HUES64 (cell line): ENCODE measurements at regions not wholly inside any gene's neighbourhood (a gene's known extent, or its start where the extent isn't known, plus 50 kb on each side); places are given as distances from the start of the nearest gene placed in this dataset.

Source experiments
- H3K27ac ChIP-seq: 2 replicates; pipeline ENCODE4 v1.7.0; 2013; ENCODE audit warnings: low read depth, low read length, inconsistent platforms
- H3K27me3 ChIP-seq: 2 replicates; pipeline ENCODE4 v1.6.1; 2013; ENCODE audit warnings: mild to moderate bottlenecking, low read length; ENCODE audit not compliant: insufficient read depth
- H3K36me3 ChIP-seq: 2 replicates; pipeline ENCODE4 v1.6.1; 2013; ENCODE audit warnings: mild to moderate bottlenecking, low read length; ENCODE audit not compliant: insufficient read depth
- H3K4me1 ChIP-seq: 2 replicates; pipeline ENCODE4 v1.6.1; 2013; ENCODE audit warnings: mild to moderate bottlenecking, low read length, moderate library complexity; ENCODE audit not compliant: insufficient read depth
- H3K4me3 ChIP-seq: 2 replicates; pipeline ENCODE4 v1.5.1; 2013; ENCODE audit warnings: mild to moderate bottlenecking, low read length, moderate library complexity
- H3K9ac ChIP-seq: 2 replicates; pipeline ENCODE4 v1.6.1; 2013; ENCODE audit warnings: mild to moderate bottlenecking, low read depth, low read length
- H3K9me3 ChIP-seq: 2 replicates; pipeline ENCODE4 v1.6.1; 2013; ENCODE audit warnings: low read depth, low read length; ENCODE audit not compliant: insufficient read depth
- WGBS: fragments of 150-250, 120-280 bp; methylation state at CpG from one replicate; pipeline ENCODE4 v1.1.7; 2013; ENCODE audit warnings: missing lambda C conversion rate; 5-methylcytosine and 5-hydroxymethylcytosine counted together

DNA sequence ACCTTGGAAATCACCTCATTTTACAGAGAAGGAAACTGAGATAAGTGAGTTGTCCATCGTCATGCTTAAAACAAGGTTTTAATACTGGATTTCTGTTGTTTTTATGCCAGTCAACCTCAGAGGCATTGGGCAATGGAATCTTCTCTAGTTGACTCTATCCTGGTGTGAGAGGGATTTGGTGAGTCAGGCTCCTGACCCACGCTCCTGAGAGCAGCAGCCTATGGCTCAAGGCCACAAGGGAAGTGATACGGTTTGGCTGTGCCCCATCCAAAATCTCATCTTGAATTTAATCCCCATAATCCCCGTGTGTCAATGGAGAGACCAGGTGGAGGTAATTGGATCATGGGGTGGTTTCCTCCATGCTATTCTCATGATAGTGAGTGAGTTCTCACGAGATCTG is 90.1 kb downstream of the TLR5 start:
- H3K4me1 ChIP-seq = 0 out of 2 replicates have a peak, but pooled peaks cover 2% of the 10 kb centered on the region

DNA sequence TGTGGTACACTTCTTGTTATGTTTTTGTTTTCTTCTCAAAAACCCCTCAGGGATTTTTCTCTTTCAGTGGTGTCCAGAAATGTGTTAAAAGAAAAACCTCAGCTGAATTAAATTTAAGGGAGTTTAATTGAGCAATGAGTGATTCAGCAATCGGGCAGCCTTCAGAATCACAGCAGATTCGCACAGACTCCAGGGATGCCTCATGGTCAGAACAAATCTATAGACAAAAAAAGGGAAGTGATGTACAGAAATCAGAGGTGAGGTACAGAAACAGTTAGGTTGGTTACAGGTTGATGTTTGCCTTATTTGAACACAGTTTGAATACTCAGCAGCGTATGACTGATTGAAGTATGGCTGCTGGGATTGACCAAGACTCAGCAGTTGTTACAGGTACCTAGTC is 86.2 kb downstream of the TLR5 start:
- no peak overlapping the region for H3K9ac ChIP-seq
- H3K36me3 ChIP-seq = no peaks in the 10 kb centered on the region
- no peaks in the 10 kb centered on the region for H3K27me3 ChIP-seq
- WGBS = 93% methylated on average over 3 of the region's 3 CpGs
- no peak overlapping the region for H3K27ac ChIP-seq
- no peak overlapping the region for H3K4me3 ChIP-seq
- no peaks in the 10 kb centered on the region for H3K9me3 ChIP-seq
- H3K4me1 ChIP-seq = 0 out of 2 replicates have a peak, but pooled peaks cover 4% of the 10 kb centered on the region

More for the DNA sequence above, 90.1 kb downstream of the TLR5 start:
- Histone ChIP-seq H3K27me3 (no peaks in the 10 kb centered on the region), H3K36me3 (peaks cover 12% of the 10 kb centered on the region), H3K9me3 (no peaks in the 10 kb centered on the region), H3K9ac (no peak overlapping the region), H3K27ac (no peak overlapping the region), H3K4me3 (no peak overlapping the region)
- 97% methylated on average over 5 of the region's 5 CpGs for WGBS

DNA sequence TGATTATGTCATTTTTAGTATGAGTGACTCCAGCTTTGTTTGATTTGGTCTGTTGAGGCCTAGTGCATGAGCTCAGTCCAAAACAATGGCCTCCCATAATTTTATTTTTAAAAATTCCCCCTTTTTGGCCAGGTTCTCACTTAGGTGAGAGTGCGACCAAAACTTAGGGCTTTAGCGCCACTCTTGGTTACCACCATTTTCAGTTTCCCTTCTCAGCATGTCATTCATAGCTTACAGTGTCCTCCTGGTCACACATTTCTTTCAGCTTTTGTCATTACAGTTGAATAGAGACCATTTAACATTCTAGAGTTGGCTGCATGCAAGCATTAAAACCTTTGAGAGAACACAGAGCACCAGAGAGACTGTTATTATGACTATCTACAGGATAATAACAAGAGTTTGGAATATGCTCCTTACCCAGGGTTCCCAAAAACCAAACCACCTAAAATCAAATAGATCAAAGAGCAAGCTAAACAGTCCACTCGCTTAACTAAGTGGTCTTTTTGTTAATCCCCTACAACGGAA is 85.4 kb downstream of the TLR5 start:
- Histone ChIP-seq H3K27me3 (no peaks in the 10 kb centered on the region), H3K4me3 (no peak overlapping the region), H3K9ac (no peak overlapping the region), H3K36me3 (no peaks in the 10 kb centered on the region), H3K9me3 (no peaks in the 10 kb centered on the region), H3K4me1 (0 out of 2 replicates have a peak, but pooled peaks cover 4% of the 10 kb centered on the region), H3K27ac (no peak overlapping the region)
- WGBS = 87% methylated on average over 4 of the region's 4 CpGs
